ENCODE measurements at regions not wholly inside any gene's neighbourhood (a gene's known extent, or its start where the extent isn't known, plus 50 kb on each side); places are given as distances from the start of the nearest gene placed in this dataset.
"Not testable (repeated sequence)": the region's sequence is repeated elsewhere in the genome, so short reads cannot be mapped to it uniquely, and the experiment has no call there.

GRCh38 chr19:13633109-13633508, 126.8 kb upstream of the CACNA1A start:
- peak in 1 of 2 experiments; percentile 36 for DNase-seq (ENCODE audit: low read depth in 1 of 2, low spot score in 1 of 2)

GRCh38 chr19:13632164-13632563, 125.9 kb upstream of the CACNA1A start:
- in situ Hi-C loops (cut with HindIII; ENCODE audit: low pct_unique_long_range_greater_than_20kb, low sequenced_read_pairs); DNase-seq (ENCODE audit: low read depth in 1 of 2, low spot score in 1 of 2): not testable (repeated sequence)

More at GRCh38 chr19:13633109-13633508, 126.8 kb upstream of the CACNA1A start:
- no peak for TF ChIP-seq JUND (IDR thresholded peaks at IDR 0.05; ENCODE audit: low read depth)
- in situ Hi-C loops (cut with HindIII; ENCODE audit: low pct_unique_long_range_greater_than_20kb, low sequenced_read_pairs), result no loop called here

DNA sequence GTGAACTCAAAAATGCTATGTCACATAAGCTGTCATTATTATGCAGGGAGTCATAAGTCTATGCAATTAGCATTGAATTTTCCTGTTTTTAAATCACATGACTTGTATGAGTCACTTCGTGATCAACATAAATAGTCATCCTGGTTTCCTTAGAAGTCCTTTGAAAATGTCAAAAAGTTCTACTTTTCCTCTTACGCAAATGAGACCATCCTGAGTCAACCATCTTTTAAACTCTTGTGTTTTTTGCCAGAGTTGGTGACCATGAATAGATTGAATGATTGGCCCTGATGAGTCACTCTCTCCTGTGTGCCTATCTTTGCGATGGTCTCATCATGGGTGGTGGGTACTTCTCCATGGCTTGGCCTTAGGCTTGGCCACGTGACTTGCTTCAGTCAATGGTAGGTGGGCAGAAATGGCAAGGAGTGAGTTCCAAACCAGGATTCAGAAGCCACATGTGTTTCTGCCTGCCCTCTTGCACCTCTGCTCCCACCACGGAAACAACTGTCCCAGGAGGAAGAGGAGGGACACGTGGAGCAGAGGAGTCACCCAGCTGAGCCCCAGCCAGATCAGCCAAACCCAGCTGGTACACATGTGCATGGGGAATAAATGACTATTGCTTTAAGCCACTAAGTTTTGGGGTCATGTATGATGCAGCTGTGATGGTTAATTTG, 123.5 kb upstream of the CACNA1A start:
- in situ Hi-C loops (cut with HindIII; ENCODE audit: low pct_unique_long_range_greater_than_20kb, low sequenced_read_pairs), result no loop called here
- DNase-seq (ENCODE audit: low read depth in 1 of 2, low spot score in 1 of 2), result no peak
- TF ChIP-seq JUND (IDR thresholded peaks at IDR 0.05; ENCODE audit: low read depth), result no peak

DNA sequence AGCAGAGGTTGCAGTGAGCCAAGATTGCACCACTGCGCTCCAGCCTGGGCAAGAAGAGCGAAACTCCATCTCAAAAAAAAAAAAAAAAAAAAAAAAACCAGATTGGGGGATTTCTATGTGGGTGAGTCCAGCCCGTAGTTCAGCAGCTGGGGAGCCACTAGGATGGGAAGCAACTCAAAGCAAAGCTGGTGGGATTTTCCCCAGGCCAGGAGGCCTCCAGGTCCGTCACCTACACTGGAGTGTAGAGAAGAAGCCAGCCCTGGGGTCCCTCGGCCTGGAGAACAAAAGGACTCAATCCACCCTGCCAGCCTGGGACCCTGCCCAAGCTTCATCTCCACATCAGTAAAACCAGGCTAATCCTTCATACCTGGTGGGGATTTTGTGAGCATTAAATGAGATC, 121.3 kb upstream of the CACNA1A start:
- in situ Hi-C loops (cut with HindIII; ENCODE audit: low pct_unique_long_range_greater_than_20kb, low sequenced_read_pairs), result no loop called here
- no peak for TF ChIP-seq JUND (IDR thresholded peaks at IDR 0.05; ENCODE audit: low read depth)
- no peak for DNase-seq (ENCODE audit: low read depth in 1 of 2, low spot score in 1 of 2)

GRCh38 chr19:13623716-13624710, 117.7 kb upstream of the CACNA1A start:
- no peak for DNase-seq (ENCODE audit: low read depth in 1 of 2, low spot score in 1 of 2)
- in situ Hi-C loops (cut with HindIII; ENCODE audit: low pct_unique_long_range_greater_than_20kb, low sequenced_read_pairs), result no loop called here
- no peak for TF ChIP-seq JUND (IDR thresholded peaks at IDR 0.05; ENCODE audit: low read depth)

DNA sequence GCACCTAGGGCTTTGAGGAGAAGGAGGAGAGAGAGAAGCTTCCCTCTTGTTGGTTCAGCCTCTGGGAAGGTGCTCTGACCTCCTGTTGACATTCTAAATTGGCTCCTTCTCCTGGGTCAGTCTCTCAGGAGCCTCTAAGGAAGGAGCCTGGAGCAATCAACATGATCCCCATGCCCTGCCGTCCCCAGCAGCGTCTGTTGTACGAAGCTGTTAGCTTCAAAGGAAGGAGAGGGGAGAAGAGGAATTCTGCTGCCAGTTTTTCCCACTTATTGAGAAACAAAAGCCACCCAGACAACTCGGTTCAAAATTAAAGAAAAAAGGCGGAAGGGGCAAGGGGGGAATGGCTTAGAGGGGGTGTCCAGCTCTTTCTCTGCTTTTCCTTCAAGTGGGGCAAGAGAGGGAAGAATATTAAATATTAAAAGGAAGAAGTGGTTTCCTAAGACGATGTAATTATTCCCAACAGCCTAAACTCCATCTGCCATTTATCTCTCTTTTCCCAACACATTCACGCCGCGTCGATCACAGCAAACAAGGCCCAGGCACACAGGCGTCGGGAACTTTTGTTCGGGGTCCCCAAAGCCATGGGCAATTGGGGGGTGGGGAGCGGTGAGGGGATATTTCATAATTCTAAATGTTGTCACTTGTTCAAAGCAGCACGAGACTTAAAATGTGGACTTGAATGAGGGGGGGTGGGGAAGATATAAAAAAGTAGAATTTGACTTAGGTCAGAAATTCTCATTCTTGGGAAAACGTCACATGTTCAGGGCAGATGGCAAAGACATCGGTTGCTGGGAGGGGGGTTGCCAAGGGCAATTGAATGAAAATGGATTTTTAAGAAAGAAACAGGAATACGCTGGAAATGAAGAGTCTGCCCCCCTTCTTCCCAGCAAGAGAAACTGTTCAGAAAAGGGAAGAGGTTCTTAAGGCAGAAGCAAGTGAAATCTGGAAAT, 116.8 kb upstream of the CACNA1A start:
- in situ Hi-C loops (cut with HindIII; ENCODE audit: low pct_unique_long_range_greater_than_20kb, low sequenced_read_pairs), result no loop called here
- no peak for TF ChIP-seq JUND (IDR thresholded peaks at IDR 0.05; ENCODE audit: low read depth)
- DNase-seq (ENCODE audit: low read depth in 1 of 2, low spot score in 1 of 2), result no peak

GRCh38 chr19:13621413-13621812, 115.1 kb upstream of the CACNA1A start:
- in situ Hi-C loops (cut with HindIII; ENCODE audit: low pct_unique_long_range_greater_than_20kb, low sequenced_read_pairs), result no loop called here
- DNase-seq (ENCODE audit: low read depth in 1 of 2, low spot score in 1 of 2), result no peak

DNA sequence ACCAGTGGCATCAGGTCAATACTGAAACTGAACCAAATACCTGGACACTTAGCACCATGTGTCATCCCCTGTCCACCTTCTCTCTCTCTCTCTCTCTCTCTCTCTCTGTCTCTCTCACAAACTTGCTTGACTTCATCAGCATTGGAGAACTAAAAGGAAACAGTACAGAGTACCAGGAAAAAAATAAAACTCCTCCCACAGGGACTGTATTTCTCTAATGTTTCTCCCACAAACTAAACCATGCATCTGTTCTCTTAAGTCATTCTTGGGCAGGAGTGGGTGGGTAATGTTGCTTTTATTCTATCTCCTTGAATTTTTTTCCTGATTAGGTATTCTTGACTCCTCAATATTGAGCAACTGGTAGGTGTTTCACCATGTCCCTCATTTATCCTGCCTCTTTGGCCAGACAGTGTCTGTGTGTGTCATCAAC, 112.9 kb upstream of the CACNA1A start:
- DNase-seq (ENCODE audit: low read depth in 1 of 2, low spot score in 1 of 2), result no peak
- no peak for TF ChIP-seq JUND (IDR thresholded peaks at IDR 0.05; ENCODE audit: low read depth)
- in situ Hi-C loops (cut with HindIII; ENCODE audit: low pct_unique_long_range_greater_than_20kb, low sequenced_read_pairs), result no loop called here

More at GRCh38 chr19:13621413-13621812, 115.1 kb upstream of the CACNA1A start:
- no peak for TF ChIP-seq JUND (IDR thresholded peaks at IDR 0.05; ENCODE audit: low read depth)

DNA sequence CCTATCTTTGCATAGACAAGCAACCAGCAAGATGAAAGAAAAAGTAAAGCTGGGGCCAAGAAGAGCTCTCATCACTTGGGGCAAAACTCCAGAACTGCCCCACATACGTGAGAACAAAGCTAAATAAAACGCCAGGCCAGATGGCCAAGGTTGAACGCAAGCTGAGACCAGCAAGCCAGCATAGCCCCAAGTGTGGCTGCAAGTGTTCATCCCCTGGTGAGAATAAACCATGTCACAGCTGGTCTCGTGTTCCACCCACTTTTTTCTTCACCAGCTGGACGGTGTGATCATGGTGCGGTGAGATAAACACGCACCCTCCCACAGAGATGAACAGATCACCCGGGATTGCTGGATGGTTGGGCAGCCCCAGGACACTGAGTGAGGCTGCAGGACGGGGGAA, 109.6 kb upstream of the CACNA1A start:
- in situ Hi-C loops (cut with HindIII; ENCODE audit: low pct_unique_long_range_greater_than_20kb, low sequenced_read_pairs), result no loop called here
- no peak for TF ChIP-seq JUND (IDR thresholded peaks at IDR 0.05; ENCODE audit: low read depth)
- no peak for DNase-seq (ENCODE audit: low read depth in 1 of 2, low spot score in 1 of 2)

DNA sequence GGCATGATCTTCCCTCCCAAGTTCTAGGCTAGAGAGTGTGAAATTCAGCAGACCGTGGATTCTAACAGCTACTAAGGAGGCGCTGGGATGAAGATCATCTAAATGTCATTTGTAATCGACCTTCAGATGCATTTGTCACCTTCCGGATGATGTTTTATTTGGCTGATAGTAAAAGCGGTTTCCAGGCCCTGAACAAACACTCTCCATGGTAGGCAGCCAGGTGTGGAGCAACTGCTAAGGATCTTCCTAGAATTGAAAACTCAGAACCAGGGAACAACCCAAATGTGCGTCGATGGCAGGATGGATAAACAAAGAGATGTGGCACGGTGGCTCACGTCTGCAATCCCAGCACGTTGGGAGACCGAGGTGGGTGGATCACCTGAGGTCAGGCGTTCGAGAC, 107.2 kb upstream of the CACNA1A start:
- in situ Hi-C loops (cut with HindIII; ENCODE audit: low pct_unique_long_range_greater_than_20kb, low sequenced_read_pairs), result no loop called here
- DNase-seq (ENCODE audit: low read depth in 1 of 2, low spot score in 1 of 2), result no peak
- TF ChIP-seq JUND (IDR thresholded peaks at IDR 0.05; ENCODE audit: low read depth), result no peak

DNA sequence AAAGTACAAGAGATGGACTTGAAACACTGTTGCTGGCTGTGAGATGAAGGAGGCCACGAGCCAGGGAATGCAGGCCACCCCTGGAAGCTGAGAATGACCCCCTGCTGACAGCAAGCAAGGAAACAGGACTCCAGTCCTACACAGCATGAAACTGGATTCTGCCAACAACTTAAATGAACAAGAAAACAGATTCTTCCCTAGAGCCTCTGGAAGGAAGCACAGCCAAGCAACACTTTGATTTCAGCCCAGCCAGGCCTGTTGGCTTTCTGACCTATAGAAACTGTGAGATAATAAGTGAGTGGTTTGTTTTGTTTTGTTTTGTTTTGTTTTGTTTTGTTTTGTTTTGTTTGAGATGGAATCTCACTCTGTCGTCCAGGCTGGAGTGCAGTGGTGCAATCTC, 105.3 kb upstream of the CACNA1A start:
- no peak for DNase-seq (ENCODE audit: low read depth in 1 of 2, low spot score in 1 of 2)
- in situ Hi-C loops (cut with HindIII; ENCODE audit: low pct_unique_long_range_greater_than_20kb, low sequenced_read_pairs), result no loop called here
- TF ChIP-seq JUND (IDR thresholded peaks at IDR 0.05; ENCODE audit: low read depth), result no peak

DNA sequence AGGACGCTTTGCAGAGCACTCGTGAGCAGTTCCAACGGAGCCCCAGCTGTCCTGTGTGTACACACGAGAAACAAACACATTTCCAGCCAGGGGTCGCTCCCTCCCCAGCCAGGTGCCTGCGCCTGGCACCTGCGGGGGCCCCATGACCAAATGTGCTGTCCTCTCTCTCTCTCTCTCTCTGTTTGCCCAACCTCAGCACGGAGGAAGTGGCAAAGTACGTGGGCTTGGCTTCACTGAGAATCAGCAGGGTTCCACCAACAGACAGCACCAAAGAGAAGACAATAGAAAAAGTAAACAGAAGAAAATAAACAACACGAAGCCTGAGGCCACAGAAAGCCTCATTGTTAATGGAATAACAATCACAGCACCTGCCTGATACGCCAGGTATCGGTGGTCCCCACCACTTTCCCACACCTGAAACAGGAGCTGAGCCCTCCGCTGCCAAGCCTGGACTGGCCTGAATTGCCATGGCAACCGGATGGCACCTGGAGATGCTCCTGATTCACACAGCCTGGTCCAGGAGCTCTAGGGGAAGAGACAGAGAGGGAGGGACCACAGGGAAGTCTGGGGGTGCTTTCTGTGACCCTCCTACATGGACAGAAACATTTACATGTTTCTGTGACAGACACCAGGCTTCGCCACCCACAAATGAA, 103.9 kb upstream of the CACNA1A start:
- no peak for DNase-seq (ENCODE audit: low read depth in 1 of 2, low spot score in 1 of 2)
- in situ Hi-C loops (cut with HindIII; ENCODE audit: low pct_unique_long_range_greater_than_20kb, low sequenced_read_pairs), result no loop called here
- no peak for TF ChIP-seq JUND (IDR thresholded peaks at IDR 0.05; ENCODE audit: low read depth)

Data from T47D (cell line).